A673 (cell line): ENCODE measurements at regions not wholly inside any gene's neighbourhood (a gene's known extent, or its start where the extent isn't known, plus 50 kb on each side); places are given as distances from the start of the nearest gene placed in this dataset.

ENCODE experiments used
- BruUV-seq: library from RNA; stranded (reverse); fragments of 400-500 nt; replicated peaks from 2 replicates; lab custom pipeline; 2021; lab: Mats Ljungman, UMichigan
- CTCF ChIA-PET: fragments of 300-600 bp; sonication (Branson Sonifier 250); formaldehyde crosslinking; loops from one replicate; lab custom pipeline; 2022; ENCODE audit warnings: antibody characterized with exemption; lab: Charles Lee
- POLR2A ChIA-PET: fragments of 300-600 bp; sonication (Branson Sonifier 250); formaldehyde crosslinking; loops from one replicate; lab custom pipeline; 2022; ENCODE audit warnings: antibody characterized with exemption; ENCODE audit not compliant: low non-redundant PET; lab: Charles Lee
- DNase-seq: peaks from one replicate; pipeline ENCODE4 v3.0.0-alpha.2; 2015; ENCODE audit warnings: low spot score
- H3K27ac ChIP-seq: fragments of 200-600 bp; sonication (generic); 2 replicates; pipeline ENCODE4 v1.5.1; 2016; ENCODE audit warnings: mixed run types, low read depth, mild to moderate bottlenecking, mixed read lengths, antibody characterized with exemption, low read length; ENCODE audit not compliant: poor library complexity, severe bottlenecking
- H3K27me3 ChIP-seq: fragments of 200-600 bp; sonication (generic); replicated peaks from 2 replicates; pipeline ENCODE4 v1.6.1; 2017; ENCODE audit warnings: mixed run types, low read depth, mild to moderate bottlenecking, mixed read lengths, antibody characterized with exemption, low read length; ENCODE audit not compliant: insufficient read depth, poor library complexity
- H3K36me3 ChIP-seq: fragments of 200-600 bp; sonication (generic); 2 replicates; pipeline ENCODE4 v1.6.1; 2016; ENCODE audit warnings: mixed run types, mild to moderate bottlenecking, mixed read lengths, antibody characterized with exemption, low read length; ENCODE audit not compliant: insufficient read depth, poor library complexity, severe bottlenecking
- H3K4me1 ChIP-seq: fragments of 200-600 bp; sonication (generic); 2 replicates; pipeline ENCODE4 v1.6.1; 2017; ENCODE audit warnings: mixed run types, mild to moderate bottlenecking, mixed read lengths, antibody characterized with exemption, low read length; ENCODE audit not compliant: insufficient read depth, poor library complexity, severe bottlenecking
- H3K4me3 ChIP-seq: fragments of 200-600 bp; sonication (generic); 2 replicates; pipeline ENCODE4 v1.5.1; 2016; ENCODE audit warnings: low read depth, mixed run types, mild to moderate bottlenecking, mixed read lengths, low read length; ENCODE audit not compliant: poor library complexity, severe bottlenecking
- H3K9me3 ChIP-seq: fragments of 200-600 bp; sonication (generic); 2 replicates; pipeline ENCODE4 v1.6.1; 2016; ENCODE audit warnings: mixed run types, low read depth, mild to moderate bottlenecking, mixed read lengths, antibody characterized with exemption, low read length; ENCODE audit not compliant: poor library complexity, severe bottlenecking
- EZH2 ChIP-seq: fragments of 200-600 bp; sonication (generic); IDR thresholded peaks from 2 replicates; pipeline ENCODE4 v1.6.1; 2017; ENCODE audit warnings: borderline replicate concordance, low read depth, mild to moderate bottlenecking, mixed read lengths, antibody characterized with exemption, low read length; ENCODE audit not compliant: poor library complexity, severe bottlenecking
- intact Hi-C: fragments of 100-400 bp; cut with micrococcal nuclease; formaldehyde crosslinking; loops from one replicate; pipeline ENCODE4 v1.10.0; 2022; ENCODE audit not compliant: unreplicated experiment
- TF ChIP-seq, protein P1 (sequence below): fragments of 300-800, 200-600 bp; sonication (generic); conservative IDR thresholded peaks from 2 replicates; pipeline ENCODE4 v1.5.1; 2017; ENCODE audit warnings: low read depth, mild to moderate bottlenecking, antibody characterized with exemption, low read length, moderate library complexity, mixed read lengths

DNA sequence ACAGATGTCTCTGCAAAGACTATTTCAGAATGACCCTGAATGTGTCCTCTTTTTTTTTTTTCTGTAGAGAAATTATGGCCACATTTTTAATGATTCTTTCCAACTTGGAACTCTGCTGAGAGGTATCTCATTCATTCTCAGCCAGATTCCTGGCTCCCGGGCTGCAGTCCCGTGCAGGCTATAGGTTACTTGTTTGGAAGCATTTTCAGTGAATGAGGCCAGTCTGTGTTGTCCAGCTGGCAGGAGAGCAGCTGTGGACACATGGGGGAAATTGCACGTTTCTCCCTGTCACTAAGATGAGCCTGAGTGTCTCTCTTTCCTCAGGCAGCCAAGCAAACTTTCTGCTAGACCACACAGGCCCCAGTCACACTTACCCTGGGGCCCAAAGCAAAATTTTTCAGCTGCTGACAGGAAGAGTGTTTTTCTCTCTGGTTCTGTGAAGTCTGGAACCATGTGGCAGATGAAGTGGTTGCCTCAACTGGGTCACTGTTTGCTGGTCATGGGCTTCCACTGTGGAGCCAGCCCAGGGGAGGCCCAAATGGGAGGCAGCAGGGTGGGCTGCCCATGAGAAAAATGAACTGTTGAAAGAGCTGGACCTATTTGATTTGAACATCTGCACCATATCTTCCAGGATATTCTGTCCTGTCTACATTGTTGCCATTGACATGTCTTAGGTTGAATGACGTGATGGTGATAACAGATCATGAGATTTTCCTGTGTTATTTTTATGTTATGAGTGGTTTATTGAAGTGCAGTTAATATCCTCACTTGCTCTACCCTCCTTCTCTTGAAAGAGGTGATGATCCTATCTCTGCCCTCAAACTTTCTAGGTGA, 431.2 kb downstream of the LPIN1 start:
- TF ChIP-seq, protein P1, sequence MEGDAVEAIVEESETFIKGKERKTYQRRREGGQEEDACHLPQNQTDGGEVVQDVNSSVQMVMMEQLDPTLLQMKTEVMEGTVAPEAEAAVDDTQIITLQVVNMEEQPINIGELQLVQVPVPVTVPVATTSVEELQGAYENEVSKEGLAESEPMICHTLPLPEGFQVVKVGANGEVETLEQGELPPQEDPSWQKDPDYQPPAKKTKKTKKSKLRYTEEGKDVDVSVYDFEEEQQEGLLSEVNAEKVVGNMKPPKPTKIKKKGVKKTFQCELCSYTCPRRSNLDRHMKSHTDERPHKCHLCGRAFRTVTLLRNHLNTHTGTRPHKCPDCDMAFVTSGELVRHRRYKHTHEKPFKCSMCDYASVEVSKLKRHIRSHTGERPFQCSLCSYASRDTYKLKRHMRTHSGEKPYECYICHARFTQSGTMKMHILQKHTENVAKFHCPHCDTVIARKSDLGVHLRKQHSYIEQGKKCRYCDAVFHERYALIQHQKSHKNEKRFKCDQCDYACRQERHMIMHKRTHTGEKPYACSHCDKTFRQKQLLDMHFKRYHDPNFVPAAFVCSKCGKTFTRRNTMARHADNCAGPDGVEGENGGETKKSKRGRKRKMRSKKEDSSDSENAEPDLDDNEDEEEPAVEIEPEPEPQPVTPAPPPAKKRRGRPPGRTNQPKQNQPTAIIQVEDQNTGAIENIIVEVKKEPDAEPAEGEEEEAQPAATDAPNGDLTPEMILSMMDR = no peak
- no peak for TF ChIP-seq EZH2
- H3K4me1 ChIP-seq = no peaks in the 10 kb centered on the region
- no peaks in the 10 kb centered on the region for H3K36me3 ChIP-seq
- DNase-seq = no peak
- H3K4me3 ChIP-seq = no peak overlapping the region
- POLR2A ChIA-PET = no interaction called here
- H3K9me3 ChIP-seq = no peaks in the 10 kb centered on the region
- H3K27ac ChIP-seq = no peak overlapping the region
- CTCF ChIA-PET = no interaction called here
- no TSS peak for BruUV-seq
- intact Hi-C loops = loop anchor here (10.0 kb wide), 1 partner anchor 827 kb away; no protein-coding TSS in a partner anchor
- no peaks in the 10 kb centered on the region for H3K27me3 ChIP-seq

DNA sequence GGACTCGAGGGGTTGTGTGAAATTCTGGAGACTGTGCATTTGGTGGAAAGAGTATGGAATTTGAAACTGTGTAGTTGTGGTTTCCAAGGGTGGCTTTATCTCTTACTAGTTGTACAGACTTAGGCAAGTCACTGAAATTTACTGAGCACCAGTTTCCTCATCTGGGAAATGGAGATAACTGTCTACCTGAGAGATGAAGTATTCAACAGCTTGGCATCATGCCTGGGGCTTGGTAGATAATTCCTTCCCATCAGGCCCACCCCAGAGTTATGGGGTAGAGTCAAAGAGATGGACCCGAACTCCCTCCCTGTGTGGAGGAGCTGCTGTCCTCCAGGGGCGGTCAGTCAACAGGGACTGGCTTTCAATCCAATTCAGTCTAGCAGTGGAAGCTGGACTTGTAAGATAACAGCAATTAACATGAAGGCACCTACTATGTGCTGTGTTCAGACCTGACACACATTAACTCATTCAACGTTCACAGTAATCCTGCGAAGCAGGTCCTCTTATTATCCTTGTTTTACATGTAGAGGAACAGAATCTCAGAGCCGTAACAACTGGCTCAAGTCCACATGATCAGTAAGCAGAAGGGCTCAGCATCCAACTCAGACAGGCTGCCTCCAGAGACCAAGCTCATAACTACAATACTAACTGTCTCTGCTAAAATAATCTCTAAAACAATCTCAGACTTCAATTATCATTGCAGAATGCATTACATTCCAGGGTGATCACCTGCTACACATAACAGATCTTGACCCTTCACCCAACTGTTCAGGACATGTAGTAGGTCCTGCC, 432.1 kb downstream of the LPIN1 start:
- ChIA-PET CTCF (no interaction called here), POLR2A (no interaction called here)
- intact Hi-C loops = loop anchor here (10.0 kb wide), 1 partner anchor 826 kb away; no protein-coding TSS in a partner anchor
- no peak for TF ChIP-seq EZH2
- TF ChIP-seq, protein P1 = no peak
- Histone ChIP-seq H3K27ac (no peak overlapping the region), H3K9me3 (no peaks in the 10 kb centered on the region), H3K4me3 (no peak overlapping the region), H3K27me3 (no peaks in the 10 kb centered on the region), H3K4me1 (no peaks in the 10 kb centered on the region), H3K36me3 (no peaks in the 10 kb centered on the region)
- no peak for DNase-seq
- no TSS peak for BruUV-seq

- CTCF ChIA-PET = no interaction called here
Measured at GRCh38 chr2:12180031-12180430, 433.6 kb downstream of the LPIN1 start.

More at GRCh38 chr2:12180031-12180430, 433.6 kb downstream of the LPIN1 start:
- POLR2A ChIA-PET = no interaction called here
- no peak for DNase-seq
- Histone ChIP-seq H3K36me3 (no peaks in the 10 kb centered on the region), H3K9me3 (no peaks in the 10 kb centered on the region), H3K27me3 (no peaks in the 10 kb centered on the region), H3K27ac (no peak overlapping the region), H3K4me3 (no peak overlapping the region), H3K4me1 (no peaks in the 10 kb centered on the region)
- TF ChIP-seq, protein P1 = no peak
- no peak for TF ChIP-seq EZH2
- intact Hi-C loops = no loop called here
- BruUV-seq = no TSS peak
